H7 (cell line): ENCODE measurements at regions not wholly inside any gene's neighbourhood (a gene's known extent, or its start where the extent isn't known, plus 50 kb on each side); places are given as distances from the start of the nearest gene placed in this dataset.
"Not testable (repeated sequence)": the region's sequence is repeated elsewhere in the genome, so short reads cannot be mapped to it uniquely, and the experiment has no call there.

Source experiments
- DNase-seq: peaks from one replicate; pipeline ENCODE4 v3.0.0; 2012
- H3K27me3 ChIP-seq: 2 replicates; pipeline ENCODE4 v1.6.0; 2011; ENCODE audit warnings: mild to moderate bottlenecking, low read length; ENCODE audit not compliant: control insufficient read depth, insufficient read depth
- H3K36me3 ChIP-seq: replicated peaks from 2 replicates; pipeline ENCODE4 v1.5.1; 2011; ENCODE audit warnings: low read length; ENCODE audit not compliant: control insufficient read depth, insufficient read depth
- H3K4me3 ChIP-seq: 2 replicates; pipeline ENCODE4 v1.5.1; 2011; ENCODE audit warnings: low read depth, mild to moderate bottlenecking, control low read depth, low read length, moderate library complexity; ENCODE audit not compliant: insufficient read depth

- not testable (repeated sequence) for H3K27me3 ChIP-seq, DNase-seq, H3K36me3 ChIP-seq, H3K4me3 ChIP-seq
These were observed 447.1 kb downstream of the ETS1 start for GRCh38 chr11:128140293-128140692.

GRCh38 chr11:128135451-128135850 is 451.9 kb downstream of the ETS1 start:
- H3K4me3 ChIP-seq, result no peak overlapping the region
- DNase-seq, result peak; percentile 42
- no peaks in the 10 kb centered on the region for H3K36me3 ChIP-seq
- H3K27me3 ChIP-seq, result no peaks in the 10 kb centered on the region

- H3K36me3 ChIP-seq, result no peaks in the 10 kb centered on the region
- no peak overlapping the region for H3K4me3 ChIP-seq
- no peak for DNase-seq
- no peaks in the 10 kb centered on the region for H3K27me3 ChIP-seq
These were observed 453.9 kb downstream of the ETS1 start for GRCh38 chr11:128133501-128133900.

- no peak for DNase-seq
- H3K4me3 ChIP-seq, result no peak overlapping the region
- H3K36me3 ChIP-seq, result no peaks in the 10 kb centered on the region
- H3K27me3 ChIP-seq, result no peaks in the 10 kb centered on the region
These were observed 457.3 kb downstream of the ETS1 start for GRCh38 chr11:128130052-128130451.

GRCh38 chr11:128125723-128126122 is 461.6 kb downstream of the ETS1 start:
- no peak overlapping the region for H3K4me3 ChIP-seq
- no peaks in the 10 kb centered on the region for H3K36me3 ChIP-seq
- DNase-seq, result no peak
- no peaks in the 10 kb centered on the region for H3K27me3 ChIP-seq

GRCh38 chr11:128116885-128117284 is 470.5 kb downstream of the ETS1 start:
- H3K27me3 ChIP-seq, result no peaks in the 10 kb centered on the region
- DNase-seq, result no peak
- no peaks in the 10 kb centered on the region for H3K36me3 ChIP-seq
- no peak overlapping the region for H3K4me3 ChIP-seq

- DNase-seq, result no peak
- no peaks in the 10 kb centered on the region for H3K36me3 ChIP-seq
- H3K27me3 ChIP-seq, result no peaks in the 10 kb centered on the region
- H3K4me3 ChIP-seq, result no peak overlapping the region
These were observed 470.9 kb downstream of the ETS1 start for GRCh38 chr11:128116447-128116846.

GRCh38 chr11:128105950-128106349 is 481.4 kb downstream of the ETS1 start:
- H3K27me3 ChIP-seq, result no peaks in the 10 kb centered on the region
- DNase-seq, result no peak
- H3K36me3 ChIP-seq, result no peaks in the 10 kb centered on the region
- H3K4me3 ChIP-seq, result no peak overlapping the region

- Histone ChIP-seq H3K27me3 (no peaks in the 10 kb centered on the region), H3K36me3 (no peaks in the 10 kb centered on the region), H3K4me3 (no peak overlapping the region)
- no peak for DNase-seq
These were observed 481.8 kb downstream of the ETS1 start for GRCh38 chr11:128105511-128105910.

GRCh38 chr11:128103278-128103873 is 484.0 kb downstream of the ETS1 start:
- Histone ChIP-seq H3K36me3 (no peaks in the 10 kb centered on the region), H3K27me3 (no peaks in the 10 kb centered on the region), H3K4me3 (no peak overlapping the region)
- DNase-seq, result no peak

GRCh38 chr11:128098781-128099180 is 488.6 kb downstream of the ETS1 start:
- no peaks in the 10 kb centered on the region for H3K36me3 ChIP-seq
- DNase-seq, result no peak
- H3K4me3 ChIP-seq, result no peak overlapping the region
- no peaks in the 10 kb centered on the region for H3K27me3 ChIP-seq

- Histone ChIP-seq H3K4me3 (no peak overlapping the region), H3K36me3 (no peaks in the 10 kb centered on the region), H3K27me3 (no peaks in the 10 kb centered on the region)
- DNase-seq, result no peak
These were observed 491.8 kb downstream of the ETS1 start for GRCh38 chr11:128095466-128095981.

- no peak for DNase-seq
- no peaks in the 10 kb centered on the region for H3K27me3 ChIP-seq
- no peaks in the 10 kb centered on the region for H3K36me3 ChIP-seq
- H3K4me3 ChIP-seq, result no peak overlapping the region
These were observed 493.7 kb downstream of the ETS1 start for GRCh38 chr11:128093689-128094088.

- no peak for DNase-seq
- Histone ChIP-seq H3K27me3 (no peaks in the 10 kb centered on the region), H3K4me3 (no peak overlapping the region), H3K36me3 (no peaks in the 10 kb centered on the region)
These were observed 497.4 kb downstream of the ETS1 start for GRCh38 chr11:128089962-128090361.

- no peaks in the 10 kb centered on the region for H3K36me3 ChIP-seq
- no peak for DNase-seq
- no peak overlapping the region for H3K4me3 ChIP-seq
- no peaks in the 10 kb centered on the region for H3K27me3 ChIP-seq
These were observed 500.6 kb downstream of the ETS1 start for GRCh38 chr11:128086794-128087193.

GRCh38 chr11:128085276-128085675 is 502.1 kb downstream of the ETS1 start:
- no peak for DNase-seq
- Histone ChIP-seq H3K4me3 (no peak overlapping the region), H3K27me3 (no peaks in the 10 kb centered on the region), H3K36me3 (no peaks in the 10 kb centered on the region)
